HepG2 (cell line): ENCODE measurements at regions not wholly inside any gene's neighbourhood (a gene's known extent, or its start where the extent isn't known, plus 50 kb on each side); places are given as distances from the start of the nearest gene placed in this dataset.

Experiments
- ATAC-seq: fragments of 200-7000 bp; cut with Tn5 transposase; 3 replicates; pipeline ENCODE4 v1.9.1; 2020; ENCODE audit warnings: mild to moderate bottlenecking, moderate library complexity
- BruUV-seq: library from RNA; stranded (reverse); fragments of 400-500 nt; replicated peaks from 2 replicates; lab custom pipeline; 2021; lab: Mats Ljungman, UMichigan
- CTCF ChIA-PET: fragments of 300-600 bp; formaldehyde crosslinking; extraction: SDS; loops from one replicate; lab custom pipeline; 2021; ENCODE audit warnings: low total read pairs, inconsistent platforms, low intra/inter-chr PET ratio; lab: Yijun Ruan, JAX
- POLR2A ChIA-PET: fragments of 350-600 bp; sonication (Branson Sonifier 250); formaldehyde crosslinking; loops from one replicate; lab custom pipeline; 2020; ENCODE audit warnings: antibody characterized with exemption, inconsistent platforms; lab: Yijun Ruan, JAX
- DNase-seq: peaks from one replicate; pipeline ENCODE4 v3.0.0-alpha.2; 2015; ENCODE audit warnings: low spot score
- FAIRE-seq: peaks from 3 replicates; lab custom pipeline; 2011; peaks lifted over from hg19 to GRCh38; lab: Jason Lieb, UNC
- H2AFZ ChIP-seq: one replicate; pipeline ENCODE4 v1.6.1; 2011; ENCODE audit warnings: low read length, inconsistent platforms
- H3K27ac ChIP-seq: fragments of 300-600 bp; 3 replicates; pipeline ENCODE4 v1.8.0; 2011; ENCODE audit warnings: mixed run types, mild to moderate bottlenecking, mixed read lengths, low read length, inconsistent platforms; ENCODE audit not compliant: insufficient read depth; ENCODE audit errors: extremely low read length
- H3K27me3 ChIP-seq, 2 experiments: fragments of 200-600 bp in 1 of 2; 2 replicates in 1 of 2; 3 replicates in 1 of 2; pipeline versions ENCODE4 v1.6.0 to v1.8.0; 2011; ENCODE audit warnings: low read length in 2 of 2, mild to moderate bottlenecking in 2 of 2, moderate library complexity in 2 of 2, inconsistent platforms in 1 of 2; ENCODE audit not compliant: insufficient read depth in 2 of 2, control insufficient read depth in 1 of 2
- H3K36me3 ChIP-seq, 2 experiments: fragments of 200-600 bp in 1 of 2; replicated peaks in 1 of 2; 2 replicates in 1 of 2; 3 replicates in 1 of 2; pipeline versions ENCODE4 v1.5.1 to v1.8.0; 2011; ENCODE audit warnings: low read length in 2 of 2, inconsistent platforms in 1 of 2; ENCODE audit not compliant: insufficient read depth in 2 of 2, control insufficient read depth in 1 of 2
- H3K4me1 ChIP-seq: 2 replicates; pipeline ENCODE4 v1.5.1; 2012; ENCODE audit warnings: low read length, inconsistent platforms; ENCODE audit not compliant: insufficient read depth
- H3K4me2 ChIP-seq: 2 replicates; pipeline ENCODE4 v1.6.0; 2011; ENCODE audit warnings: low read depth, low read length, inconsistent platforms
- H3K4me3 ChIP-seq, 3 experiments: fragments of 200-600 bp in 1 of 3; sonication (generic), shearing (Covaris generic) in 1 of 3; replicated peaks in 1 of 3; 2 replicates each; pipeline ENCODE4 v1.5.1; 2011 to 2016; ENCODE audit warnings: low read length in 3 of 3, inconsistent platforms in 2 of 3, low read depth in 2 of 3, mild to moderate bottlenecking in 2 of 3, control low read depth in 1 of 3, mixed read lengths in 1 of 3; ENCODE audit not compliant: insufficient read depth in 1 of 3
- H3K79me2 ChIP-seq: one replicate; pipeline ENCODE4 v1.6.1; 2011; ENCODE audit warnings: low read length, inconsistent platforms; ENCODE audit not compliant: insufficient read depth
- H3K9ac ChIP-seq: 2 replicates; pipeline ENCODE4 v1.6.0; 2011; ENCODE audit warnings: mild to moderate bottlenecking, low read depth, low read length, inconsistent platforms; ENCODE audit not compliant: insufficient read depth
- H3K9me3 ChIP-seq: 2 replicates; pipeline ENCODE4 v1.5.1; 2012; ENCODE audit warnings: mild to moderate bottlenecking, low read length
- H4K20me1 ChIP-seq: 2 replicates; pipeline ENCODE4 v1.6.0; 2011; ENCODE audit warnings: inconsistent platforms, mild to moderate bottlenecking, low read length, moderate library complexity; ENCODE audit not compliant: insufficient read depth
- JUN ChIP-seq: sonication (generic); formaldehyde crosslinking; IDR thresholded peaks from 2 replicates; pipeline ENCODE4 v1.4.0; 2020; ENCODE audit warnings: mild to moderate bottlenecking, missing genetic modification reagents
- KDM1A ChIP-seq: IDR thresholded peaks from 2 replicates; pipeline ENCODE4 v1.6.1; 2016; ENCODE audit warnings: missing compliant biosample characterization
- KDM5B ChIP-seq: sonication (generic); formaldehyde crosslinking; IDR thresholded peaks from 2 replicates; pipeline ENCODE4 v1.4.0; 2020; ENCODE audit warnings: missing genetic modification reagents, mild to moderate bottlenecking, borderline replicate concordance
- KLF9 ChIP-seq: IDR thresholded peaks from 2 replicates; pipeline ENCODE4 v1.6.1; 2016; ENCODE audit warnings: low read depth
- PHB2 ChIP-seq: fragments of 450-650 bp; IDR thresholded peaks from 2 replicates; pipeline ENCODE4 v1.6.1; 2018; ENCODE audit not compliant: partially characterized antibody
- SMC3 ChIP-seq: IDR thresholded peaks from 2 replicates; pipeline ENCODE4 v1.6.1; 2011; ENCODE audit warnings: low read length, improper control_type of control experiment
- ZNF552 ChIP-seq: sonication (generic); formaldehyde crosslinking; IDR thresholded peaks from 2 replicates; pipeline ENCODE4 v1.9.0; 2022; ENCODE audit warnings: missing genetic modification reagents, mild to moderate bottlenecking, borderline replicate concordance
- ZNF562 ChIP-seq: sonication (generic); formaldehyde crosslinking; IDR thresholded peaks from 2 replicates; pipeline ENCODE4 v1.8.0; 2022; ENCODE audit warnings: missing genetic modification reagents, borderline replicate concordance
- ZNF589 ChIP-seq: sonication (generic); formaldehyde crosslinking; conservative IDR thresholded peaks from 2 replicates; pipeline ENCODE4 v1.8.0; 2022; ENCODE audit warnings: mild to moderate bottlenecking, moderate library complexity, missing genetic modification reagents
- ZNF878 ChIP-seq: sonication (generic); formaldehyde crosslinking; IDR thresholded peaks from 2 replicates; pipeline ENCODE4 v1.8.1; 2023; ENCODE audit warnings: mild to moderate bottlenecking, missing genetic modification reagents, moderate library complexity
- ZNF879 ChIP-seq: sonication (generic); formaldehyde crosslinking; IDR thresholded peaks from 2 replicates; pipeline ENCODE4 v1.8.1; 2023; ENCODE audit warnings: missing genetic modification reagents
- WGBS: methylation state at CpG from one replicate; pipeline ENCODE4 v1.1.6; 2017; ENCODE audit warnings: low lambda C conversion rate; 5-methylcytosine and 5-hydroxymethylcytosine counted together
- in situ Hi-C: cut with HindIII; loops from 2 replicates; pipeline ENCODE4 v1.10.0; 2017; ENCODE audit warnings: low pct_unique_long_range_greater_than_20kb; ENCODE audit not compliant: extremely low pct_ligation_motif_present
- intact Hi-C: fragments of 100-400 bp; cut with micrococcal nuclease; formaldehyde crosslinking; loops from one replicate; pipeline ENCODE4 v1.10.0; 2022; ENCODE audit not compliant: unreplicated experiment
- TF ChIP-seq, protein P1 (sequence below): IDR thresholded peaks from 2 replicates; pipeline ENCODE4 v1.6.1; 2016; ENCODE audit warnings: missing compliant biosample characterization, missing genetic modification reagents, borderline replicate concordance
- TF ChIP-seq, protein P2 (sequence below): sonication (generic); formaldehyde crosslinking; IDR thresholded peaks from 2 replicates; pipeline ENCODE4 v1.4.0; 2020; ENCODE audit warnings: missing genetic modification reagents, borderline replicate concordance
- TF ChIP-seq, protein P3 (sequence below): sonication (generic); formaldehyde crosslinking; IDR thresholded peaks from 2 replicates; pipeline ENCODE4 v1.8.0; 2022; ENCODE audit warnings: missing genetic modification reagents, mild to moderate bottlenecking, borderline replicate concordance

DNA sequence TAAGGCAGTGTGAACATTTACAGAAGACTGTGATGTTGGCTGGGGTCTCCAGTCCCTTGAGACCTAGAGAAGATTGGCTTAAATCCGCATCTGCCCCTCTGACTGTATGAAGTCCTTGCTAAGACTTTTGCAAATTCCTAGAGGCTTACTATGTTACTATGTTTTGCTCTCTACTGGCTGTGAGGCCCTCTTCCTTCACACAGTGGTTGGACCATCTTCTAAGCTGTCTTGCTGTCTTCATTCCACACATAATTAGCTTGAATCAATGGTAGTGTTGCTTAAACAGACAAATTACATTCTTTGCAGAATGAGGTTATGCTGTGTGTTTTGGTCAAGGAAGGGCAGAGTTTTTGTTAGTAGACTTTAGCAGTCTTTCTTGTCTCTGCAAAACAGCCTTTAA lies 658.0 kb downstream of the TYW1 start:
- Histone ChIP-seq H3K9me3 (no peaks in the 10 kb centered on the region), H3K9ac (no peak overlapping the region), H3K79me2 (no peaks in the 10 kb centered on the region), H3K36me3 (no peaks in the 10 kb centered on the region), H3K27me3 (peaks cover 2 to 3% of the 10 kb centered on the region in 2 experiments; a peak in 1 of 5 replicates), H2AFZ (no peak overlapping the region), H3K4me1 (no peaks in the 10 kb centered on the region), H4K20me1 (no peaks in the 10 kb centered on the region), H3K4me3 (no peak overlapping the region), H3K4me2 (no peak overlapping the region), H3K27ac (no peak overlapping the region)
- DNase-seq (no peak), FAIRE-seq (no peak), ATAC-seq (no peak)
- intact Hi-C loops (no loop called here), in situ Hi-C loops (no loop called here)
- CTCF ChIA-PET, result no interaction called here
- POLR2A ChIA-PET, result no interaction called here
- WGBS, result no CpG with 5 or more reads among the region's 1 CpG
- TF ChIP-seq KDM1A (no peak), KLF9 (CRISPR knock-in tag) (no peak), ZNF562 (CRISPR knock-in tag) (no peak)
- no TSS peak for BruUV-seq

DNA sequence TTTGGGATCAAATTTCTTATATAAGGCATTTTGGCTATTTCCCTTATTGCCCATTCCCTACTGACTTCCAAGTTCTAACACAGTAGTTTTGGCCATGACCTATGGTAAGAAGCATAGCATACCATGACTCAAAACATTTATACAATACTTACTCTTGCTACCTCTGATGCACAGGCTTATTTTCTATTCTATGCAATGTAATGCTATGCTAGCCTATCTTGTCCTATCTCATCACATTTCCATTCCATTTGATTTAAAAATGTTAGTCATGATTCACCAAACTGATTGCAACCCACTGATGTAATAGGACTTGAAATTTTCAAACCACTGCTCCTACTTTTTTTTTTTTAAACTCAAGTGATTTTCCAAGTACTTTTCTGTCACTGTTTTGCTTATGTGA lies 658.5 kb downstream of the TYW1 start:
- DNase-seq (no peak), ATAC-seq (no peak), FAIRE-seq (no peak)
- H3K79me2 ChIP-seq, result no peaks in the 10 kb centered on the region
- H3K9ac ChIP-seq, result no peak overlapping the region
- intact Hi-C loops (no loop called here), in situ Hi-C loops (no loop called here)
- no peak overlapping the region for H3K27ac ChIP-seq
- H3K27me3 ChIP-seq, result peaks cover 2 to 3% of the 10 kb centered on the region in 2 experiments; a peak in 1 of 5 replicates
- ChIA-PET POLR2A (no interaction called here), CTCF (no interaction called here)
- H3K4me1 ChIP-seq, result no peaks in the 10 kb centered on the region
- no peaks in the 10 kb centered on the region for H3K9me3 ChIP-seq
- no peak overlapping the region for H2AFZ ChIP-seq
- no TSS peak for BruUV-seq
- no peak overlapping the region for H3K4me2 ChIP-seq
- H4K20me1 ChIP-seq, result no peaks in the 10 kb centered on the region
- no peaks in the 10 kb centered on the region for H3K36me3 ChIP-seq
- H3K4me3 ChIP-seq, result no peak overlapping the region
- TF ChIP-seq SMC3, result no peak
- no peak for TF ChIP-seq ZNF552 (CRISPR knock-in tag)
- TF ChIP-seq JUN (CRISPR knock-in tag), result no peak
- TF ChIP-seq, protein P1, sequence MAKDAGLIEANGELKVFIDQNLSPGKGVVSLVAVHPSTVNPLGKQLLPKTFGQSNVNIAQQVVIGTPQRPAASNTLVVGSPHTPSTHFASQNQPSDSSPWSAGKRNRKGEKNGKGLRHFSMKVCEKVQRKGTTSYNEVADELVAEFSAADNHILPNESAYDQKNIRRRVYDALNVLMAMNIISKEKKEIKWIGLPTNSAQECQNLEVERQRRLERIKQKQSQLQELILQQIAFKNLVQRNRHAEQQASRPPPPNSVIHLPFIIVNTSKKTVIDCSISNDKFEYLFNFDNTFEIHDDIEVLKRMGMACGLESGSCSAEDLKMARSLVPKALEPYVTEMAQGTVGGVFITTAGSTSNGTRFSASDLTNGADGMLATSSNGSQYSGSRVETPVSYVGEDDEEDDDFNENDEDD (CRISPR knock-in tag), result no peak
- TF ChIP-seq KDM5B, result no peak
- TF ChIP-seq ZNF589, result no peak
- no peak for TF ChIP-seq ZNF879 (CRISPR knock-in tag)
- TF ChIP-seq, protein P2, sequence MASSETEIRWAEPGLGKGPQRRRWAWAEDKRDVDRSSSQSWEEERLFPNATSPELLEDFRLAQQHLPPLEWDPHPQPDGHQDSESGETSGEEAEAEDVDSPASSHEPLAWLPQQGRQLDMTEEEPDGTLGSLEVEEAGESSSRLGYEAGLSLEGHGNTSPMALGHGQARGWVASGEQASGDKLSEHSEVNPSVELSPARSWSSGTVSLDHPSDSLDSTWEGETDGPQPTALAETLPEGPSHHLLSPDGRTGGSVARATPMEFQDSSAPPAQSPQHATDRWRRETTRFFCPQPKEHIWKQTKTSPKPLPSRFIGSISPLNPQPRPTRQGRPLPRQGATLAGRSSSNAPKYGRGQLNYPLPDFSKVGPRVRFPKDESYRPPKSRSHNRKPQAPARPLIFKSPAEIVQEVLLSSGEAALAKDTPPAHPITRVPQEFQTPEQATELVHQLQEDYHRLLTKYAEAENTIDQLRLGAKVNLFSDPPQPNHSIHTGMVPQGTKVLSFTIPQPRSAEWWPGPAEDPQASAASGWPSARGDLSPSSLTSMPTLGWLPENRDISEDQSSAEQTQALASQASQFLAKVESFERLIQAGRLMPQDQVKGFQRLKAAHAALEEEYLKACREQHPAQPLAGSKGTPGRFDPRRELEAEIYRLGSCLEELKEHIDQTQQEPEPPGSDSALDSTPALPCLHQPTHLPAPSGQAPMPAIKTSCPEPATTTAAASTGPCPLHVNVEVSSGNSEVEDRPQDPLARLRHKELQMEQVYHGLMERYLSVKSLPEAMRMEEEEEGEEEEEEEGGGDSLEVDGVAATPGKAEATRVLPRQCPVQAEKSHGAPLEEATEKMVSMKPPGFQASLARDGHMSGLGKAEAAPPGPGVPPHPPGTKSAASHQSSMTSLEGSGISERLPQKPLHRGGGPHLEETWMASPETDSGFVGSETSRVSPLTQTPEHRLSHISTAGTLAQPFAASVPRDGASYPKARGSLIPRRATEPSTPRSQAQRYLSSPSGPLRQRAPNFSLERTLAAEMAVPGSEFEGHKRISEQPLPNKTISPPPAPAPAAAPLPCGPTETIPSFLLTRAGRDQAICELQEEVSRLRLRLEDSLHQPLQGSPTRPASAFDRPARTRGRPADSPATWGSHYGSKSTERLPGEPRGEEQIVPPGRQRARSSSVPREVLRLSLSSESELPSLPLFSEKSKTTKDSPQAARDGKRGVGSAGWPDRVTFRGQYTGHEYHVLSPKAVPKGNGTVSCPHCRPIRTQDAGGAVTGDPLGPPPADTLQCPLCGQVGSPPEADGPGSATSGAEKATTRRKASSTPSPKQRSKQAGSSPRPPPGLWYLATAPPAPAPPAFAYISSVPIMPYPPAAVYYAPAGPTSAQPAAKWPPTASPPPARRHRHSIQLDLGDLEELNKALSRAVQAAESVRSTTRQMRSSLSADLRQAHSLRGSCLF, result no peak
- TF ChIP-seq, protein P3, sequence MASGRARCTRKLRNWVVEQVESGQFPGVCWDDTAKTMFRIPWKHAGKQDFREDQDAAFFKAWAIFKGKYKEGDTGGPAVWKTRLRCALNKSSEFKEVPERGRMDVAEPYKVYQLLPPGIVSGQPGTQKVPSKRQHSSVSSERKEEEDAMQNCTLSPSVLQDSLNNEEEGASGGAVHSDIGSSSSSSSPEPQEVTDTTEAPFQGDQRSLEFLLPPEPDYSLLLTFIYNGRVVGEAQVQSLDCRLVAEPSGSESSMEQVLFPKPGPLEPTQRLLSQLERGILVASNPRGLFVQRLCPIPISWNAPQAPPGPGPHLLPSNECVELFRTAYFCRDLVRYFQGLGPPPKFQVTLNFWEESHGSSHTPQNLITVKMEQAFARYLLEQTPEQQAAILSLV (CRISPR knock-in tag), result no peak
- TF ChIP-seq PHB2, result no peak
- no peak for TF ChIP-seq ZNF878
